ENCODE measurements at regions not wholly inside any gene's neighbourhood (a gene's known extent, or its start where the extent isn't known, plus 50 kb on each side); places are given as distances from the start of the nearest gene placed in this dataset.

DNA sequence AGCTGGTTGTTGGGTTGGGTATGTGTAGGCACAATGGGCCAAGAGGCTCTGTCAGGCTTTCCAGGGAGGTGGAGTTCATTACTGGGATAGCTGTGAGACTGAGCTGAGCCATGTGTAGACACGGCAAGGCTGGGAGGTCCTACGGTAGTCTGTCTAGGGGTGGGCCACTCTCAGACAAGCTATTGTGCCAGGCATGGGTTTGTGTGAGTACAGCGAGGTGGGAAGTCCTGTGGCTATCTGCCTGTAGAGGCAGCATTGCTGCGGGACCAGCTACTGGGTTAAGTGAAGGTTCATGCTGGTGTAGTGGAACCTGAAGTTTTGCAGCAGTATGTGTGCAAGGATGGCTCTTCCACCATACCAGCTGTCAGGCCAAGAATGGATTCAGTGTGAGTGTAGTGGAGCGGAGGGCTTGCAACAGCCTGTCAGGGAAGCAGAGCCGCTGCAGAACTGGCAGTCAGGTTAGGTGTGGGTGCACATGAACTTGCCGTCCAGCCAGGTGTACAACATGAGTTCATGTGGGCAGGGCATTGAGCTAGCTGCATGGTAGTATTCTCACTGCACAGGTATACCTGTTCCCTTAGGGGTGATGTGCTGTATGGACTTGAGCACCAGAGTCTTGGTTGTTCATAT is 78.0 kb upstream of the CENPW start:
- Histone ChIP-seq H3K4me2 (ENCODE audit: low read depth, low read length, poor library complexity, severe bottlenecking) (no peak overlapping the region), H4K20me1 (ENCODE audit: low read depth, low read length) (no peaks in the 10 kb centered on the region), H3F3A (ENCODE audit: insufficient read depth) (no peaks in the 10 kb centered on the region), H2AFZ (ENCODE audit: low read depth, low read length, severe bottlenecking) (no peak overlapping the region), H3K9ac (ENCODE audit: low read length) (no peak overlapping the region), H3K27me3 (ENCODE audit: low read length) (no peaks in the 10 kb centered on the region), H3K9me2 (replicated peaks; ENCODE audit: insufficient read depth, low read length) (no peaks in the 10 kb centered on the region), H3K79me2 (ENCODE audit: insufficient read depth, low read length) (no peaks in the 10 kb centered on the region), H3K36me3 (ENCODE audit: low read length) (no peaks in the 10 kb centered on the region), H3K27ac (ENCODE audit: low read depth, low read length) (no peak overlapping the region), H3K9me3 (ENCODE audit: insufficient read depth, low read length) (no peaks in the 10 kb centered on the region), H3K4me3 (ENCODE audit: insufficient read depth, low read length, poor library complexity, severe bottlenecking) (no peak overlapping the region)
- no peak for TF ChIP-seq EZH2phosphoT487 (conservative IDR thresholded peaks at IDR 0.05; ENCODE audit: low read length)
- TF ChIP-seq, protein P1, sequence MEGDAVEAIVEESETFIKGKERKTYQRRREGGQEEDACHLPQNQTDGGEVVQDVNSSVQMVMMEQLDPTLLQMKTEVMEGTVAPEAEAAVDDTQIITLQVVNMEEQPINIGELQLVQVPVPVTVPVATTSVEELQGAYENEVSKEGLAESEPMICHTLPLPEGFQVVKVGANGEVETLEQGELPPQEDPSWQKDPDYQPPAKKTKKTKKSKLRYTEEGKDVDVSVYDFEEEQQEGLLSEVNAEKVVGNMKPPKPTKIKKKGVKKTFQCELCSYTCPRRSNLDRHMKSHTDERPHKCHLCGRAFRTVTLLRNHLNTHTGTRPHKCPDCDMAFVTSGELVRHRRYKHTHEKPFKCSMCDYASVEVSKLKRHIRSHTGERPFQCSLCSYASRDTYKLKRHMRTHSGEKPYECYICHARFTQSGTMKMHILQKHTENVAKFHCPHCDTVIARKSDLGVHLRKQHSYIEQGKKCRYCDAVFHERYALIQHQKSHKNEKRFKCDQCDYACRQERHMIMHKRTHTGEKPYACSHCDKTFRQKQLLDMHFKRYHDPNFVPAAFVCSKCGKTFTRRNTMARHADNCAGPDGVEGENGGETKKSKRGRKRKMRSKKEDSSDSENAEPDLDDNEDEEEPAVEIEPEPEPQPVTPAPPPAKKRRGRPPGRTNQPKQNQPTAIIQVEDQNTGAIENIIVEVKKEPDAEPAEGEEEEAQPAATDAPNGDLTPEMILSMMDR (IDR thresholded peaks at IDR 0.05; ENCODE audit: insufficient read depth, low read length, poor library complexity, severe bottlenecking): no peak

GRCh38 chr6:126264265-126264664 is 75.7 kb upstream of the CENPW start:
- Histone ChIP-seq H3K9me2 (replicated peaks; ENCODE audit: insufficient read depth, low read length) (no peaks in the 10 kb centered on the region), H3K27me3 (ENCODE audit: low read length) (no peaks in the 10 kb centered on the region), H3K27ac (ENCODE audit: low read depth, low read length) (no peak overlapping the region), H2AFZ (ENCODE audit: low read depth, low read length, severe bottlenecking) (no peak overlapping the region), H3K79me2 (ENCODE audit: insufficient read depth, low read length) (no peaks in the 10 kb centered on the region), H3K9me3 (ENCODE audit: insufficient read depth, low read length) (no peaks in the 10 kb centered on the region), H3K9ac (ENCODE audit: low read length) (no peak overlapping the region), H3K36me3 (ENCODE audit: low read length) (no peaks in the 10 kb centered on the region), H4K20me1 (ENCODE audit: low read depth, low read length) (no peaks in the 10 kb centered on the region), H3F3A (ENCODE audit: insufficient read depth) (no peaks in the 10 kb centered on the region), H3K4me3 (ENCODE audit: insufficient read depth, low read length, poor library complexity, severe bottlenecking) (no peak overlapping the region), H3K4me2 (ENCODE audit: low read depth, low read length, poor library complexity, severe bottlenecking) (no peak overlapping the region)
- TF ChIP-seq, protein P1 (IDR thresholded peaks at IDR 0.05; ENCODE audit: insufficient read depth, low read length, poor library complexity, severe bottlenecking): no peak
- TF ChIP-seq EZH2phosphoT487 (conservative IDR thresholded peaks at IDR 0.05; ENCODE audit: low read length): no peak

DNA sequence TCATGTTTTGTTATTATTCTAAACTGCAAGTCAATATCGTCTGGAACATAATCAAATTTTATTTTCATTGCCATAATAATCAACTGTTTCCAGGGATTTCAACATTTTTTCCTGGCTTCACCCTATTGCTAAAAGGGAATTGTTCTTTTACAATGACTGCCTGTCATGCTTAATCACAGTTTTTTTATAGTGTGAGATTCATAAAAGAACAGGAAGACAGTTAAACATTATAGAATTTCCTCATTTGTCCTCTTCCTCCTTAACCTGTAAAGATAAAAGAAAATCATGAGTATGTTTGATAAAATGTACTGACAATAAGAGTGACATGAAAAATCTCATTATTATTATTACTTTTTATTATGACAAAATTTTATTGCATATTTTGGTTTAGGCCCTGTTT is 73.3 kb upstream of the CENPW start:
- Histone ChIP-seq H3F3A (ENCODE audit: insufficient read depth) (no peaks in the 10 kb centered on the region), H3K27me3 (ENCODE audit: low read length) (no peaks in the 10 kb centered on the region), H4K20me1 (ENCODE audit: low read depth, low read length) (no peaks in the 10 kb centered on the region), H3K9me2 (replicated peaks; ENCODE audit: insufficient read depth, low read length) (no peaks in the 10 kb centered on the region), H3K36me3 (ENCODE audit: low read length) (no peaks in the 10 kb centered on the region), H3K4me2 (ENCODE audit: low read depth, low read length, poor library complexity, severe bottlenecking) (no peak overlapping the region), H3K4me3 (ENCODE audit: insufficient read depth, low read length, poor library complexity, severe bottlenecking) (no peak overlapping the region), H3K79me2 (ENCODE audit: insufficient read depth, low read length) (no peaks in the 10 kb centered on the region), H3K27ac (ENCODE audit: low read depth, low read length) (no peak overlapping the region), H2AFZ (ENCODE audit: low read depth, low read length, severe bottlenecking) (no peak overlapping the region), H3K9me3 (ENCODE audit: insufficient read depth, low read length) (no peaks in the 10 kb centered on the region), H3K9ac (ENCODE audit: low read length) (no peak overlapping the region)
- TF ChIP-seq, protein P1 (IDR thresholded peaks at IDR 0.05; ENCODE audit: insufficient read depth, low read length, poor library complexity, severe bottlenecking): no peak
- no peak for TF ChIP-seq EZH2phosphoT487 (conservative IDR thresholded peaks at IDR 0.05; ENCODE audit: low read length)
